Osteocyte (in vitro differentiated cells): ENCODE measurements at regions not wholly inside any gene's neighbourhood (a gene's known extent, or its start where the extent isn't known, plus 50 kb on each side); places are given as distances from the start of the nearest gene placed in this dataset.

Experiments used
- DNase-seq: peaks from one replicate; pipeline ENCODE4 v3.0.0; 2021; ENCODE audit warnings: mixed read lengths; ENCODE audit not compliant: unreplicated experiment; ENCODE audit errors: extremely low spot score
- H3K27ac Mint-ChIP-seq: one replicate; pipeline ENCODE4 v1.8.0; 2021; ENCODE audit warnings: mild to moderate bottlenecking, mixed read lengths; ENCODE audit not compliant: unreplicated experiment
- H3K27me3 Mint-ChIP-seq: one replicate; pipeline ENCODE4 v1.8.0; 2021; ENCODE audit warnings: mixed read lengths; ENCODE audit not compliant: unreplicated experiment
- H3K36me3 Mint-ChIP-seq: one replicate; pipeline ENCODE4 v1.8.0; 2021; ENCODE audit warnings: mixed read lengths; ENCODE audit not compliant: unreplicated experiment
- H3K4me1 Mint-ChIP-seq: one replicate; pipeline ENCODE4 v1.8.0; 2021; ENCODE audit warnings: mixed read lengths; ENCODE audit not compliant: unreplicated experiment
- H3K4me3 Mint-ChIP-seq: one replicate; pipeline ENCODE4 v1.8.0; 2021; ENCODE audit warnings: mild to moderate bottlenecking, moderate library complexity, mixed read lengths; ENCODE audit not compliant: unreplicated experiment
- H3K9me3 Mint-ChIP-seq: one replicate; pipeline ENCODE4 v1.8.0; 2021; ENCODE audit warnings: mixed read lengths; ENCODE audit not compliant: unreplicated experiment
- CTCF ChIP-seq: fragments of 200-600 bp; sonication (generic); IDR thresholded peaks from 2 replicates; pipeline ENCODE4 v1.5.0; 2021; ENCODE audit warnings: antibody characterized with exemption, mild to moderate bottlenecking, moderate library complexity

DNA sequence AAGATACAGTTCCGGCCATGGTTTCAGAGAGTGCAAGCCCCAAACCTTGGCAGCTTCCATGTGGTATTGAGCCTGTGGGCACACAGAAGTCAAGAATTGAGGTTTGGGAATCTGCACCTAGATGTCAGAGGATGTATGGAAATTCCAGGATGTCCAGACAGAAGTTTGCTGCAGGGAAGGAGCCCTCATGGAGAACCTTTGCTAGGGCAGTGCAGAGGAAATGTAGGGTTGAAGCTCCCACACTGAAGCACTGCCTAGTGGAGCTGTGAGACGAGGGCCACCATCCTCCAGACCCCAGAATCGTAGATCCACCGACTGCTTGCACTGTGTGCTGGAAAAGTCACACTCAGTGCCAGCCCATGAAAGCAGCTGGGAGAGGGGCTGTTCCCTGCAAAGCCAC is 267.5 kb downstream of the OGFRL1 start:
- H3K36me3 Mint-ChIP-seq: peaks cover 3% of the 10 kb centered on the region
- peaks cover 33% of the 10 kb centered on the region for H3K9me3 Mint-ChIP-seq
- H3K4me1 Mint-ChIP-seq: no peaks in the 10 kb centered on the region
- H3K4me3 Mint-ChIP-seq: no peak overlapping the region
- H3K27me3 Mint-ChIP-seq: no peaks in the 10 kb centered on the region
- TF ChIP-seq CTCF: no peak
- no peak overlapping the region for H3K27ac Mint-ChIP-seq
- no peak for DNase-seq

GRCh38 chr6:71558974-71559373 is 270.4 kb downstream of the OGFRL1 start:
- no peak for DNase-seq
- H3K27me3 Mint-ChIP-seq: peaks cover under 1% of the 10 kb centered on the region
- peaks cover 3% of the 10 kb centered on the region for H3K36me3 Mint-ChIP-seq
- H3K4me1 Mint-ChIP-seq: no peaks in the 10 kb centered on the region
- peaks cover 33% of the 10 kb centered on the region for H3K9me3 Mint-ChIP-seq
- no peak for TF ChIP-seq CTCF
- no peak overlapping the region for H3K4me3 Mint-ChIP-seq
- H3K27ac Mint-ChIP-seq: no peak overlapping the region

GRCh38 chr6:71567562-71567961 is 279.0 kb downstream of the OGFRL1 start:
- TF ChIP-seq CTCF: no peak
- DNase-seq: no peak
- Mint-ChIP-seq H3K27ac (no peak overlapping the region), H3K4me1 (no peaks in the 10 kb centered on the region), H3K36me3 (no peaks in the 10 kb centered on the region), H3K9me3 (no peaks in the 10 kb centered on the region), H3K27me3 (peaks cover 20% of the 10 kb centered on the region), H3K4me3 (no peak overlapping the region)

DNA sequence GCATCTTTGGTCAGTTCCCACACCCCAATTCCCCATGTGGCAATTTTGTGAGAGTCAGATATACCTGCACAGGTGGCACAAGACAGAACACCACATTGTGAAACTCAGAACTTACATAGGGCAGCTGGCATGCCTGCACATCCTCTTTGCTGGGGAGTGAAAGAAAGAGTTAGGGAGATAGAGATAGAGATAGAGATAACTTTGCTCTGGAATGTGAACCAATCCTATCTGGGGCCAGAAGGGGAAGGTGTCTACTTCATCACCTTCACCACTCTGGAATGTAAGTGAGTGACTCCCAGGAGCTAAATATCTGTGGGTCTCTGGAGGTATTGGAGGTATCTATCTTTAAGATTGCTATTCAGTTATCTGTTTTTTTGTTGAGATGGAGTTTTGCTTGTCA is 289.2 kb downstream of the OGFRL1 start:
- no peak overlapping the region for H3K27ac Mint-ChIP-seq
- no peaks in the 10 kb centered on the region for H3K9me3 Mint-ChIP-seq
- H3K36me3 Mint-ChIP-seq: no peaks in the 10 kb centered on the region
- no peak for DNase-seq
- no peak overlapping the region for H3K4me3 Mint-ChIP-seq
- H3K27me3 Mint-ChIP-seq: peaks cover 4% of the 10 kb centered on the region
- no peak for TF ChIP-seq CTCF
- H3K4me1 Mint-ChIP-seq: peaks cover 6% of the 10 kb centered on the region

DNA sequence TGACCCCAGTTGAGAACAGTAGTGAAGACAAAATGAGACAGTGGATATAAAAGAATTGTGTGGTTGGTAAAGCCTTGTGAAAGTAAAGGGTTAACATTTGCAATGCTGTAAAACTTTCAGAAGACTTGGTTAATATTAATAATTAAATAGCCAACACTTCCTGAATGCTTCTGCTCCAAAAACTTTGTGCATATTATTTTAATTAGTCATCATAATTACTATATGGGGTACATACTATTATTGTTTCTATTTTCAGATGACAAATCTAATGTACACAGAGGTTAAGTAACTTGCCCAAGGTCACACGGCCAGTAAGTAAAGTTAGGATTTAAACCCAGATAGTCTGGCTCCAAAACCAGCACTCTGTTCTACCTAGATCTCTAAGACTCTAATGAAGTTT is 291.3 kb downstream of the OGFRL1 start:
- peaks cover 6% of the 10 kb centered on the region for H3K4me1 Mint-ChIP-seq
- no peaks in the 10 kb centered on the region for H3K36me3 Mint-ChIP-seq
- no peak for TF ChIP-seq CTCF
- no peaks in the 10 kb centered on the region for H3K9me3 Mint-ChIP-seq
- no peaks in the 10 kb centered on the region for H3K27me3 Mint-ChIP-seq
- DNase-seq: no peak
- H3K4me3 Mint-ChIP-seq: no peak overlapping the region
- no peak overlapping the region for H3K27ac Mint-ChIP-seq
